Adrenal gland (tissue), 9 donors: ENCODE measurements at regions not wholly inside any gene's neighbourhood (a gene's known extent, or its start where the extent isn't known, plus 50 kb on each side); places are given as distances from the start of the nearest gene placed in this dataset.

Experiments
- DNase-seq, 7 donors: peaks; one replicate each; pipeline ENCODE4 v3.0.0-alpha.2; 2019 to 2020
- H3K27ac ChIP-seq, 5 donors: fragments of 200-600 bp; sonication (generic) in 4 of 5; 1 replicate in 3 of 5; 2 replicates in 2 of 5; pipeline versions ENCODE4 v1.5.1 to v1.8.0; 2016 to 2020; ENCODE audit warnings: mild to moderate bottlenecking in 1 of 5
- H3K27me3 ChIP-seq: fragments of 200-600 bp; 2 replicates; pipeline ENCODE4 v1.8.0; 2021
- H3K36me3 ChIP-seq, 2 donors: fragments of 200-600 bp; replicated peaks in 1 of 2; 1 replicate in 1 of 2; 2 replicates in 1 of 2; pipeline versions ENCODE4 v1.5.1 to v1.8.0; 2018 to 2022
- H3K4me1 ChIP-seq, 2 donors: fragments of 200-600 bp; replicated peaks in 1 of 2; 1 replicate in 1 of 2; 2 replicates in 1 of 2; pipeline versions ENCODE4 v1.5.1 to v1.8.0; 2018 to 2021
- H3K4me3 ChIP-seq, 4 donors: fragments of 200-600 bp; sonication (generic) in 3 of 4; one replicate each; pipeline ENCODE4 v1.5.1; 2016 to 2018
- H3K9me3 ChIP-seq, 3 donors: fragments of 200-600 bp; sonication (generic) in 1 of 3; replicated peaks in 1 of 3; 1 replicate in 2 of 3; 2 replicates in 1 of 3; pipeline versions ENCODE4 v1.5.1 to v1.8.0; 2016 to 2021
- CTCF ChIP-seq, 6 experiments: fragments of 450-650 bp in 4 of 6; fragments of 200-600 bp in 2 of 6; sonication (generic) in 1 of 6; IDR thresholded peaks; 1 replicate in 5 of 6; 2 replicates in 1 of 6; pipeline versions ENCODE4 v1.5.1 to v1.8.0; 2016 to 2021; ENCODE audit warnings: antibody characterized with exemption in 6 of 6, mild to moderate bottlenecking in 2 of 6, moderate library complexity in 1 of 6
- POLR2A ChIP-seq, 2 donors: fragments of 450-650 bp; IDR thresholded peaks; one replicate each; pipeline ENCODE4 v1.6.1; 2017; ENCODE audit warnings: antibody characterized with exemption in 2 of 2, mild to moderate bottlenecking in 2 of 2, moderate library complexity in 1 of 2
- WGBS, 4 donors: extraction: QIAGEN DNeasy Blood & Tissue Kit in 2 of 4; methylation state at CpG; one replicate each; pipeline versions ENCODE4 v1.1.5 to v1.1.7; 2013 to 2017; 5-methylcytosine and 5-hydroxymethylcytosine counted together
- intact Hi-C, 2 donors: fragments of 100-400 bp; cut with DNase I; formaldehyde crosslinking; loops; one replicate each; pipeline versions ENCODE4 v1.14.1 to v1.15.0; 2022 to 2023
- donor health status: healthy with polysubstance abuse.
- donor health status: Bipolar disorder and iron deficiency.
- donor health status: DM: yes; HTN: yes; CAD: no.
- donor health status: DM: no; HTN: no; CAD: no.
- donor health status: DM: no; HTN: no; CAD: no.

DNA sequence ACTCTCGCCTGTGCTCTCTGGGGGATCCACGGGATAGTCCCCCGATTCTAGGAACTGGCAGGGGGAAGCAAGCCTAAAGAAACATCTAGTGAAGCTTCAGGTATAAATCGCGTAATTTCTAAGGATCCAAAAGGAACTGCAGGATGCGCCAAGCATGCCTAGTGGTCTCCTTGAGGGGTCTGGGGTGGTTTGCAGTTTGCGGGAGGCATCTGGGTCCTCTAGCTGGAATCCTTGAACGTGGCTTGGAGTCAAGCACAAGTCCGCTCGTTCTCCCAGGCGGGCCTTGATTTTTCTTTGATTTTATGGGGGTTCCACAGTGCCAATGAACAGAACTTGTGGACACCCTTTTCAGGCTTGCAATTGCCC lies 1000.5 kb downstream of the KCNJ18 start:
- Histone ChIP-seq H3K4me3 (no peak overlapping the region), H3K36me3 (no peaks in the 10 kb centered on the region), H3K9me3 (no peaks in the 10 kb centered on the region), H3K27ac (no peak overlapping the region), H3K4me1 (no peaks in the 10 kb centered on the region), H3K27me3 (no peaks in the 10 kb centered on the region)
- intact Hi-C loops: no loop called here
- 77 to 84% (median 81%) methylated on average over 10 to 11 of the region's 11 CpGs for WGBS, 4 donors
- DNase-seq: no peak
- TF ChIP-seq CTCF (IDR thresholded peaks at IDR 0.05) (no peak), POLR2A (IDR thresholded peaks at IDR 0.05) (no peak)

DNA sequence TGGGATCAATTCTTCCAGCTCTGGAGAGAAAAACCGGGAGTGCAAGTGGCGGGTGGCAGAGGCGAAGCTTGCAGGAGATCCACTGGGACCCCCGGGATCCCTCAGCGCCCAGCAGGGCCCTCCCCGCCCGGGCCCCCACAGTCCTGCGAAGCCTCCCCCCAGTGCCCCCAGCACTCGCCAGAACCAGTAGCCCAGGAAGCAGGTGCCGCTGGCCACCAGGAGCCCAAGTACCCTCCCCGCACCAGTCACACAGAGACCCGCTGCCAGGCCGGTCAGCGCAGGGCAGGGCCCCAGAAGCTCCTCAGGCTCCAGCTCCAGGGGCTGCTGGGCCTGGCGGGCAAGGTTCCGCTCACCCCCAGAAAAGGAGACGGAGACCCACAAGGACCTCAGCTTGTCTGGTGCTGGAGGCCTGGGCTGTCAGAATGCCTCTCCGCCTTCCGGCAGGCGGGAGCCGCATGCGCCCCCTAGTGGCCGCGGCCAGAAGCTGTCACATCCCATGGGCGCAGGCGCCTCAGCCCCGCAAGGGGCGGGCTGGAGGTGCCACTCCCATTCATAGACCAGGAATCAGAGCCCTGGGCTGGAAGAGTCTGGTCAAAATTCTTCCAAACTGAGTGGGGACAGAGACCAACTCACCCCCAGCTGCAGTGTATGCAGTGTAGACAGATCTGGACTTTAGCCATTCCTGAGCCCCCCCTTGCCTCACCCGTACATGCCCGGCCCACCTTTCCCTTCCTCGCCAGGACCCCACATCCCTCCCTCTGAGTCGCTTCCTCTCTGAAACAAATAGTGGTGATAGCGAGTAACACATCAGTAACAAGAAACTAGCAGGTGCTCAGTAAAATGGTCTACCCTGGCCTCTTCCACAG lies 1002.3 kb downstream of the KCNJ18 start:
- H3K4me3 ChIP-seq: no peak overlapping the region
- H3K27ac ChIP-seq: no peak overlapping the region
- DNase-seq: no peak
- H3K9me3 ChIP-seq: peaks cover 0 to 4% (median 0%) of the 10 kb centered on the region in 3 donors
- no peaks in the 10 kb centered on the region for H3K27me3 ChIP-seq
- intact Hi-C loops: no loop called here
- H3K36me3 ChIP-seq: no peaks in the 10 kb centered on the region
- H3K4me1 ChIP-seq: no peaks in the 10 kb centered on the region
- 71 to 76% (median 74%) methylated on average over 16 to 33 of the region's 33 CpGs for WGBS, 4 donors
- TF ChIP-seq POLR2A (IDR thresholded peaks at IDR 0.05) (no peak), CTCF (IDR thresholded peaks at IDR 0.05) (no peak)

DNA sequence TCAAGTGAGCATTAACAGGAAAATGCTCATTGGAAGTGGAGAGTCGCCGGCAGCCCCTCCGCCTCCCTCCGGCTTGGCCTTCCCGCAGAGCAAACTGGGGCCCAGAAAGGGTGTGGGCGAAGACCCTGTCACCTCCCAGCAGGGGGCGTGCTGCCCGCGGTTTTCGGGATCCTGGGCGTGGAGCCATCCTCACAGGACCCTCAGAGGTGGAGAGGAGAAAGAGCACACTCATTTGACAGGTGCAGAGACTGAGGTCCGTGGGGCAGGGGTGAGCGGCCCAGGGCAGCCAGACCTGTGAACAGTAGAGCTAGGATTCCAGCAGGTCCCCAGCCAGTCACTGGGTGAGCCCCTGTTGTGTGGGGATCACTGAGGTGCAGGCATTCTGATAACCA lies 1002.9 kb downstream of the KCNJ18 start:
- WGBS, 4 donors: 64 to 80% (median 75%) methylated on average over 6 to 13 of the region's 13 CpGs
- intact Hi-C loops: no loop called here
- peaks cover 0 to 4% (median 0%) of the 10 kb centered on the region in 3 donors for H3K9me3 ChIP-seq
- TF ChIP-seq POLR2A (IDR thresholded peaks at IDR 0.05) (no peak), CTCF (IDR thresholded peaks at IDR 0.05) (no peak)
- DNase-seq: no peak
- H3K4me1 ChIP-seq: no peaks in the 10 kb centered on the region
- no peak overlapping the region for H3K27ac ChIP-seq
- H3K36me3 ChIP-seq: no peaks in the 10 kb centered on the region
- no peak overlapping the region for H3K4me3 ChIP-seq
- H3K27me3 ChIP-seq: no peaks in the 10 kb centered on the region

- intact Hi-C loops: no loop called here
- H3K27ac ChIP-seq: no peak overlapping the region
- no peak for DNase-seq
- H3K4me1 ChIP-seq: no peaks in the 10 kb centered on the region
- peaks cover 0 to 4% (median 0%) of the 10 kb centered on the region in 3 donors for H3K9me3 ChIP-seq
- peaks cover 2% of the 10 kb centered on the region for H3K27me3 ChIP-seq
- TF ChIP-seq POLR2A (IDR thresholded peaks at IDR 0.05): no peak
- TF ChIP-seq CTCF (IDR thresholded peaks at IDR 0.05): no peak
- 58 to 68% (median 61%) methylated on average over 3 to 14 of the region's 14 CpGs for WGBS, 4 donors
- H3K36me3 ChIP-seq: no peaks in the 10 kb centered on the region
- no peak overlapping the region for H3K4me3 ChIP-seq
Observed at GRCh38 chr17:22703204-22703603, 1010.9 kb downstream of the KCNJ18 start.
